GM18520 (cell line): ENCODE measurements at regions not wholly inside any gene's neighbourhood (a gene's known extent, or its start where the extent isn't known, plus 50 kb on each side); places are given as distances from the start of the nearest gene placed in this dataset.

Experiments
- ATAC-seq: cut with Tn5 transposase; IDR thresholded peaks from one replicate; pipeline ENCODE4 v1.9.1; 2021; ENCODE audit not compliant: unreplicated experiment

GRCh38 chr9:96183751-96184150, 118.2 kb downstream of the HSD17B3 start:
- ATAC-seq, result no peak

GRCh38 chr9:96178153-96178552, 123.8 kb downstream of the HSD17B3 start:
- ATAC-seq, result no peak

GRCh38 chr9:96177719-96178028, 124.3 kb downstream of the HSD17B3 start:
- ATAC-seq, result no peak

DNA sequence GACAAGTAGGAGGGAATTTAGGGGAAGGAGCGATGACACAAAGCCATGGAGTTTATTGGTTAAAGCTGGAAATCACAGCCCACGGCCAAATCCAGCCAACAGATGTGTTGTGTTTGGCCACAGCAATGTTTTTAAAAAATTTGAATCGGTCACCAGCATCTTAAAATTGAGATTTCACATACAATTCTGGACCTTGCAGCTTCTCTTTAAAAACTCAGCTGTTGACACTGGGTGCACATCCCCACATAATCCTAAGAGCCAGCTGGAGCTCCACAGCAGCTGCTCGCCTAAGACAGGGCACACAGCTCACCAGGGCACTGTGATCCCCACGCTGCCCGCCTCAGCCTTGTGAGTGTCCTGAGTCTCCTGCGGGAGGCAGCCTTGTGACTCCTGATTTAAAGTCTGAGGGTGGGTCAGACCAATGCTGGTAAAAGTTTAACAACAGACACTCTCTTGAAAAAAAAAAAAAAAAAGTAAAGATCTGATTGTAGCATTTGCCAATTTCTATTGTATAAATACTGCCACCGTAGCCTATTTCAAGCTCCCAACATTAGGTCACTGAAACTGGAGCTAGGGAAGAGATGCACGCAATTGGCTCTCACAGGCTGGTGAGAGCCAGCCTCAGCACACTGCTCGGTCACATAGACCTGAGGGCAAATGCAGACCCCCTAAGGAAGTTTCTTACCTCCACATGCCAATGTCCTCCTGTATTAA, 124.8 kb downstream of the HSD17B3 start:
- no peak for ATAC-seq

GRCh38 chr9:96175796-96176195, 126.2 kb downstream of the HSD17B3 start:
- no peak for ATAC-seq

GRCh38 chr9:96175001-96175400, 127.0 kb downstream of the HSD17B3 start:
- ATAC-seq, result no peak

DNA sequence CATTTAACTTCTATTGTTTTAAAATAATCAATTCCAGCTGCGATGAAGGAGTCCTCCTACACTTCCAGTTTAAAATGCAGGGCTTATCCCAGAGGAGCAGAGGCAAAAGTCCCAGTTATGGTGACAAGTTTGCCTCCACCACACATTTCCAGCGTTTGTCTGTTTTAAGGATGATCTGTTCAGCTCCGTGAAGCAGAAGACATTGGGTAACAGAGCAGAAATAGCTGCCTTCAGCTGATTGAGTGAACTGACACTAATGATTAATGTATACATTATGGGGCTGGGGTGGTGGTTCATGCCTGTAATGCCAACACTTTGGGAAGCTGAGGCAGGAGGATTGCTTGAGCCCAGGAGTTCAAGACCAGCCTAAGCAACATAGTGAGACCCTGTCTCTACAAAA, 127.6 kb downstream of the HSD17B3 start:
- ATAC-seq, result no peak

- ATAC-seq, result no peak
Measured at GRCh38 chr9:96173640-96174039, 128.3 kb downstream of the HSD17B3 start.

GRCh38 chr9:96172797-96173196, 129.2 kb downstream of the HSD17B3 start:
- no peak for ATAC-seq

- no peak for ATAC-seq
Measured at GRCh38 chr9:96171728-96172127, 130.2 kb downstream of the HSD17B3 start.

GRCh38 chr9:96169901-96170300, 132.1 kb downstream of the HSD17B3 start:
- no peak for ATAC-seq

DNA sequence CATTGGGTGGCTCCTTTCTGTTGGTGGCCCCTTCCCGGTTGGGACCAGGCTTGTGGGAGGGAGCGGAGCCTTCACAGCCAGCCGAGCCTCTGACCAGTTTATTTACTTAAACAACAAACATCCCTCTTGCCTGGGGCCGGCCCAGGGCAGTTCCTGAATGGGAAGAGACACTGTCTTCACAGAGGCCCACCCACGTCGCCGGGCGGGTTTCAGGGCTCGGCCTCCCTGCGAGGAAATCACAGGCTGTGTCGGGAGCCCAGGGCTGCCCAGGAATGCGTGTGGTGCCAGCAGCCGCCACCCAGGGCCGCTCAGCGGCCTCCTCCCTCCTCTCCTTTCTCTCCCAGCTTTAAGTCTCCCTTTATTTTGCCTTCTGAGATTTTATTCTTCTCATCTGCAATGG, 132.5 kb downstream of the HSD17B3 start:
- no peak for ATAC-seq

DNA sequence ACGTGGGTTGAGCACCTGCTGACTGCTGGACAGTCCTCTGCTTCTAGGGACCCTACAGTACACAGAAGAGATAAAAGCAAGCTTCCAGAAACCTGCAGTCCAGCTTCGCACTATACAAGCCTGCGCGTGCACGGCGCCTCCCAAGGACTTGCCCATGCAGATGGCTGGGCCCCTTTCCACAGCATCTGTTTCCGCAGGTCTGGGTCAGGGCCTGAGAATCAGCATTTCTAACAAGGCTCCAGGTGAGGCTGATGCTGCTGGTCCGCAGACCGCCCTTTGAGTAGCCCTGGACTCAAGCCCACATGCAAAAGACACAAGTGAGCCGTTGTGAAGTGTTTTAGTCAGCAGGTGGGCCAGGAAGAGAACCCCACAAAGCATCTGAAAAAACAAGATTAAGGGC, 133.1 kb downstream of the HSD17B3 start:
- ATAC-seq, result no peak

DNA sequence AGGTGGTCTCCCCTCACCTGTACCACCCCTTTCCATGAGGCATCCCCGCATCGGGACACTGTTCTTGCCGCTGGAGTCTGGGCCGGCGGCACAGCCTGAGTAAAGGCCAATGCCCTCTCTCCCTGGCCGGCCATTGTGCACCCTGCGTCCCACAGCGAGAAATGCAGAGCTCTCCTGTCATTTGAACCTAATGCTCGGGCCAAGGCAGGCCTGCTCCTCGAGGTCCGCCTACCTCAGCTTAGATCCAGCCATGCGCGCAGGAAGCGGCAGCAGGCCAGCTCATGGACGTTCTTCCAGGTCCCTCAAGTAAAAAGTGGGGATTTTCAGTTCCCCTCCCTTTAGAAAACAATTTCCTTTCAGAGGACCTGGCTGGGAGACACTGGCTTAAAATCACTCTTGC, 135.0 kb downstream of the HSD17B3 start:
- no peak for ATAC-seq

DNA sequence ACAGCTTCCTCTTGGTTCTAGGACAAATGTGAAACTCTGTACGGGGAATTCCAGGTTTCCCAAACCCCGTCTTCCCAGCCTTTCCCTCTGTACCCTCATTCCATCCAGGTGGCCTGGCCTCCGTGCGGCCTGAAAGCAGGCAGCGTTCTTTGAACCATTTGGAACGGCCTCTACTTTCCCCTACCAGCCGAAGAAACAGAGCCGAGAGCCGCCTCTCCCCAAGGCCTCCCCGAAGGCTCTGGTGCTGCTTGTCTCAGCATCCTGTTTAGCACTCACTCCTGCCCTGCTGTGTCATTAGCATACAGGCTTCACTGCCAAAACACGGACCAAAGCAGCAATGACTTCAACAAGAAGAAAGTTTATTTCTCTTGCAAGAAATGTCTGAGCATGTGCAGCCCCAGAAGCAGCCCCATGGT, 137.7 kb downstream of the HSD17B3 start:
- no peak for ATAC-seq

GRCh38 chr9:96163712-96164111, 138.3 kb downstream of the HSD17B3 start:
- no peak for ATAC-seq

- ATAC-seq, result no peak
Measured at GRCh38 chr9:96163161-96163560, 138.8 kb downstream of the HSD17B3 start.

- no peak for ATAC-seq
Measured at GRCh38 chr9:96161819-96162218, 140.2 kb downstream of the HSD17B3 start.

GRCh38 chr9:96160866-96161265, 141.1 kb downstream of the HSD17B3 start:
- no peak for ATAC-seq

DNA sequence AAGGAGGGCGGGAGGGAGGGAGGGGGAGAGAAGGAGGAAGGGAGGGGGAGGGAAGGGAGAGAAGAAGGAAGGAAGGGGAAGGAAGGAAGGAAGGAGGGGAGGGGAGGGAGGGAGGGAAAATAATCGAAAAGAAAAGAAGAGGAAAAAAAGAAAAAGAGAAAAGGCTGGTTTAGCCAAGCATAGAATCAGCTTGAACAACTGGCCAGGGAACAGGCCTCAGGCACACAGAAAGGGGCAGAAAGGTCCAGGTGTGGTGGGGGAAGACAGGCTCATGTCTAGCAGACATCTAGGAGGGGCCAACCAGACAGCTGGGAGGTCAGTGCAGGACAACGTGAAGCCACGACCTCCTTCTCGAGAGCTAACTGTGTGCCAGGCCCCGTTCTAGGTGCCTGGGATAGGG, 141.8 kb downstream of the HSD17B3 start:
- ATAC-seq, result no peak

GRCh38 chr9:96159596-96159995, 142.4 kb downstream of the HSD17B3 start:
- ATAC-seq, result no peak

DNA sequence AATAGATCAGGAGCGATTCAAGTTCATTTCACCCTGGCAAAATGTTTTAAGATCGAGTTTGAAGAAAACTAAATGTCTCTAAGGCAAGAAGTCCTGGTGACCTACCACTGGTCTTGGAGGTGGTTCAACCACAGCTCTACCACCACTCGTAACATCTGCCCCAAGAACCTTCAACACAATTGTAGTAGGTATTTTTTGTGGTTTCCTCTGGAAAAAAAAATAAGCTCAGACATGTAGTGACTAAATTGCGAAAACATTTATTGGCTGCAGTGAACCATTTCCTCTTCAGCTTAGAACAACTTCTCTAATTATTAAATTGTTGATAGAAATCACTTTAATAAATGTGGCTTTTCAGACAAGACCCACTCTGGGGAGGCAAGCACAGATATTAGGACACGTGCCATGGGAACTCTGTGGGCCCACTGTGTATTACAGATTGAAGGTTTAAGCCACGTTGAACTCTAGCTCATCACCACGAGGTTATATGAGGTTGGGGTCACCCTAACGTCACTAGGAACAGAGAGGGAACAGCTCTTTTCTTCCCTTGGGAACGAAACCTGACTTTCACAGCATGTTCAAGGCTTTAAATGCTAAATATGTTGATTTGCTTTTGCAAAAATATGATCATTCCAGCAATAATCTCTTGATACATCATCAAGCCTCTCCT, 142.9 kb downstream of the HSD17B3 start:
- no peak for ATAC-seq

DNA sequence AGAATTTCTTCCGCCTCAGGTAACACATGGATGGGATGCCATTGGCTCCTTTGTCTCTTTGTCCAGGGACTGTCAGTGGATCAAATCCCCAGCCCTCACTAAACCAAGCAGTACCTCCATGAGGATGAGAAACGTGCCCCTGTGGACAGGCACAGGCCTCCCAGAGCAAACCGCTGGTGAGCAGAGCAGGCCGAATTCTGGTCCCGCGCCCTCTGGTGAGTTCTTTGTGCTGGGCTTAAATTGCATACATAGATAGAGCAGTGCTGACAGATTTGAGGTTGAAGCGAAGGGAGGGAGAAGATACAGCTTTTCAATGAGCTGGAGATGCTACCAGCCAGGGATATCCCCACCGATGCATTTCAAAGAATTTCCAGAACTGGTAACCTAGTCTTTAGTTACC, 143.8 kb downstream of the HSD17B3 start:
- no peak for ATAC-seq
